GM19395 (cell line): ENCODE measurements at regions not wholly inside any gene's neighbourhood (a gene's known extent, or its start where the extent isn't known, plus 50 kb on each side); places are given as distances from the start of the nearest gene placed in this dataset.

Source experiments
- ATAC-seq: cut with Tn5 transposase; IDR thresholded peaks from one replicate; pipeline ENCODE4 v1.9.1; 2021; ENCODE audit warnings: mild to moderate bottlenecking, moderate library complexity; ENCODE audit not compliant: unreplicated experiment

GRCh38 chr3:72290859-72291638 lies 506.1 kb upstream of the PROK2 start:
- no peak for ATAC-seq

GRCh38 chr3:72289692-72290071 lies 504.7 kb upstream of the PROK2 start:
- no peak for ATAC-seq

DNA sequence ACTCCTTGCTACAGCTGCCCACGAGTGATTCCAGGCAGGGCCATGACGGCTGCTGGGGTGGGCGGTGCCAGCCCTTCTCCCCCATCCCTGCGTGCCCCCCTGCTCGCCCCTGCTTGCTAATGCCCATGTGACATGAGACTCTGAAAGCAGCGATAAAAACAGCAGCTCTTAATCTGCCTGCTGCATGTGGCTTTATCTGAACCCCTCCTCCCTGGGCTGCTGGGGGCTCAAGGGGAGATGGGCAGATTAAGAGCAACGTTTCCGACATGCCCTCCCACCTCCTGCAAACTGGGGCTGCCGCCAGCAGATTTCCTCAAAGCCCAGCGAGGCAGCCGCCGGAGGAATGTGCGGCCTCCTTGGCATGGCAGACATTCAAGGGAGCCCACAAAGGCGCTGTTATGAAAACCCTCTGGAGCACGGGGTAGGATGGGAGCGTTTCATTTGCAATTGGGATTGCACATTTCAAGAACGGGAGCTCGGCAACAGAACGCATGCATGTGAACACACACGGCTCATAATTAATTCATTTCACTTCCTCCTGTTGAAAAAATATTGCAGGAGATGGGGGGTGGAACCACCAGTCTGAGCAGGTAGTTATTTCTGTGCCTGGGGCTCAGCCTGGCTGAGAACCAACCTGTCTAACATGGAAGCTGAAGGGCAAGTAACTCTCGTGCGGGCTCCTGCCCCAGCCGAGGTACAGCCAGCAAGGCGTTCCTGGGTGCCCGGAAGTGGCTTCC lies 504.2 kb upstream of the PROK2 start:
- peak; percentile 79 for ATAC-seq

DNA sequence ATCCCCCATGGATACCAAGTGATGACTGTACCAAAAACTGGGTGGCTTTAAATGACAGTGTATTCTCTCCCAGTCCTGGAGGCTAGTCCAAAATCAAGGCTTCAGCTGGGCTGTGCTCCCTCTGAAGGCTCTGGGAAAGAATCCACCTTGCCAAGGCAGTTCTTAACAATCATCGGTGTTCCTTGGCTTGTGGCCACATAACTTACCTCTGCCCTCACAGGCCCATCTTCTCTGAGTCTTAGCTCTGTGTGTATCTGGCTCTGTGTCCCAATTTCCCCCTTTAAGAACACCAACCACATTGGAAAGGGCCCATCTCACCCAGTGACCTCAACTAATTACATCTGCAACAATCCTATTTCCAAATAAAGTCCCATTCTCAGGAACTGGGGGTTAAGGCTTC lies 503.0 kb upstream of the PROK2 start:
- no peak for ATAC-seq

- ATAC-seq: no peak
Observed at GRCh38 chr3:72285502-72285901, 500.6 kb upstream of the PROK2 start.

DNA sequence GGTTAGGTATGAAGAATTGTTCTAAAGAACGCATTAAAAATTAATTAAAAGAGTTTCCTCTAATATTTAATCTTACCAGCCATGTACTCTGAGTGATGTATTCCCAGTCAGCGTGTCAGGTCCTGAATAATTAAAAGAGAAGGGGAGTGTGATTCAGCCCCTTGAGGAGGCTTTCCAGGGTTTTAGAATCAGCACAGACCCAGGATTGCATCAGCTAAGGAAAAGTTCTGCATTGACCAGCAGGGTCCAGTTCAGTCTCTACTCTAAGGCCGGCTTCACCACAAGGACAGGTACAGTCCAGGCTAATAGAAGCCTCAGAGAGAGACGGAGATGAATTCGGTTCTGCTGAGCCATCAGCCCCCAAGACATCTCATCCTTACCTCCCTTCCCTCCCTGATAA lies 499.5 kb upstream of the PROK2 start:
- ATAC-seq: no peak

- no peak for ATAC-seq
Observed at GRCh38 chr3:72282918-72283317, 498.0 kb upstream of the PROK2 start.

- no peak for ATAC-seq
Observed at GRCh38 chr3:72281551-72281950, 496.6 kb upstream of the PROK2 start.

- ATAC-seq: no peak
Observed at GRCh38 chr3:72280876-72281275, 495.9 kb upstream of the PROK2 start.

DNA sequence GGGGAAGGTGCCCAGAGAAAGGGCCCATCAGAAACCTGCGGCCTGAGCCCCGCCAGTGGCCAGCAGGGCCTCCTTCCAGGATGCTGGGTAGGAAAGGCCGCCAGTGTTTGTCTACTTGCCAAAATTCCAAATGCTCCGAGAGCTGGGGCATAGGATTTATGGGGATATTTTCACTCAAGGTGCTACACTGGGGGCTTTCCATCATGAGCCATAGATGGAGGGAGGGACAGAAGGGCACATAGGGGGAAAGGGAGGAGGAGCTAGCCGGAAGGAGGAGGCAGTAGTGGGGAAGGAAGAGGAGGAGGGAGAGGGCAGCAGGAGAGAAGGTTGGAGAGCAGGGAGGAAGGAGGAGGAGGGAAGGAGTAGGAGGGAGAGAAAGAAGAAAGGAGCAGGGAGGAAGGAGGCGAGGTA lies 494.7 kb upstream of the PROK2 start:
- no peak for ATAC-seq

DNA sequence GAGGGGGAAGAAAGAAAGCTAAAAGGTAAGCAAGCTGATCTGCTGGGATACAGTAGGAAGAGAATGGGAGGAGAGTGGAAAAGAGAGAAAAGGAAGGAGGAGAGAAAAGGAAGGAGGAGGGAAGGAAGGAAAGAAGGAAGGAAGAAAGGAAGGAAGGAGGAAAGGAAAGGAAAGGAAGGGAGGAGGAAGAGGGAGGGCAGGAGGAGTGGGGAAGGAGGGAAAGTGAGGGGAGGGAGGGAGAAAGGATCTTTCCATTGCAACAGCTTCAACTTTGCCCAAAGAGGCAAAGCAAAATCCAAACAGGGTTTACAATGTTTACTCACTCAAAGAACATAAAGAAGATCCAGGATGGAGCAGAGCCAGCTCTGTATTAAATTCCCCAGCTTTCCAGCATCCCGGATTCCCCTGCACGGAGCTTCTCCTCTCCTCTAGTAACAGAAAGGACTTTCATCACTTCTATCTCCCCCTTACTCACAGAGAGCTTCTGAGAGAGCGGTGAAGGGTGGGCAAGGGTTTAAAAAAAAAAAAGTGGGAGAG lies 494.2 kb upstream of the PROK2 start:
- ATAC-seq: no peak

GRCh38 chr3:72278349-72279067 lies 493.6 kb upstream of the PROK2 start:
- ATAC-seq: no peak

DNA sequence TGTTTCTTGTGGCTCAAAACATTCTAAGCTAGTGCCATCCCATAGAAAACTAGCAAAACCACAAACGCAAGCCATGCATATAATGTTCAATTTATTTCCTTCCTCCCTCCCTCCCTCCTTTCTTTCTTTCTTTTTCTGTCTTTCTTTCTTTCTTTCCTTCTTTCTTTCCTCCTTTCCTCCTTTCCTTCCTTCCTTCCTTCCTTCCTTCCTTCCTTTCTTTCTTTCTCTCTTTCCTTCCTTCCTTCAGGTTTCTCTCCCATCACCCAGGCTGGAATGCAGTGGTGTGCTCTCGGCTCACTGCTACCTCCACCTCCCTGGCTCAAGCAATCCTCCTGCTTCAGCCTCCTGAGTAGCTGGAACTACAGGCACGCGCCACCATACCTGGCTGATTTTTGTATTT lies 492.8 kb upstream of the PROK2 start:
- no peak for ATAC-seq

GRCh38 chr3:72276806-72277205 lies 491.9 kb upstream of the PROK2 start:
- ATAC-seq: no peak

DNA sequence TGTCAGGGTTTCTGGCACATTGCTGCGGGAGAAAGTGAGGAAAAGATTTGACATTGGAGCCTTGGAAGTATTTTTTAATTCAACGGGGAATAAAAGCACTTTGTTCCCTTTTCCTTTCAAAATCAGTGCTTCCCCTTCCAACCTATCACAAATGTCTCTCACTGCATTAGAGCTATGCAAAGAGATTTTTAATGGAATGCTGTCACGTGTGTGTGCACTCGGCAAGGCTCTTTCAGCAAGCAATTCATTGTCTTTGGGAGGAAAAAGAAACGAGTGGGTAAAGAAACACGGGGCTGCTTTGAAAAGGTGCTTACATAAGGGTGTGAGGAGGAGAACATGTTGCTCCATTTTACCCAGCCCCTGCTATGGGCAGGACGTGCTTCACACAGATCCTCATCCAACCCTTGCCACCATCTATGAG lies 490.4 kb upstream of the PROK2 start:
- no peak for ATAC-seq

DNA sequence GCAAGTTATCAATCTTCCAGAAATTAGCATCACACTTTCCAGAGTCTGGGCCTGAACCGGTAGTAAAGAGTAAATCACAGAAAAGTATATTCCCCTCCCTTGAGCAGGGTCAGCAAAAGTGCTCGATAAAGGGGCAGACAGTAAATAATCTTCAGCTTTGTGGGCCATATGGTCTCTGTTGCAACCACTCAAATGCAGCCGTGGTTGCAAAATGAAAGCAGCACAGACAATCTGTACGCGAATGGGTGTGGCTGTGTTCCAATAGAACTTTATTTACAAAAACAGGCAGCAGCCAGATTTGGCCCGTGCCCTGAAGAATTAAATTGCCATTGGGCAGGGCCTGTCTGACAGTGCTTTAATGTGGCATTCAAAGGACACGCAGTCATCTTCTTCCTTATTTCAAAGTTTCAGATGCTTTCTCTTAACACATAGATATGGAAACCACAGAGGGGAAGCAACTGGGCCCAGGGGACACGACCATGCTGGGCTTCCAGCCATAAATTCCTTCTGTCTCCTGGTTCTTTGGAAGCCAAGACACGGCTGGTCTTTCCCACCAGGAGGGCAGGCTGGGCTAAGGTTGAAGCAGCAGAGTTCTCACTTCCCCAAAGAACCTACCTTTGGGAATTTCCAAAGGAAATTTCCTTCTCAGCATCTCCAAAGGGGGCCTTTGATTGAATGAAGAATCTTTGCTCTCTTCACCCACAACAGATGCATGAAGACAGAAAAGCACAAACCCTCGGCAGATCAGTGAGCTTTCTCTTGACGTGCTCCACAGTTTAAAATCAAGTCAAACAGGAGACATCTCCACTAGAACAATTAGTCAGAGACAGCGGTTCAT lies 489.8 kb upstream of the PROK2 start:
- peak; percentile 58 for ATAC-seq

DNA sequence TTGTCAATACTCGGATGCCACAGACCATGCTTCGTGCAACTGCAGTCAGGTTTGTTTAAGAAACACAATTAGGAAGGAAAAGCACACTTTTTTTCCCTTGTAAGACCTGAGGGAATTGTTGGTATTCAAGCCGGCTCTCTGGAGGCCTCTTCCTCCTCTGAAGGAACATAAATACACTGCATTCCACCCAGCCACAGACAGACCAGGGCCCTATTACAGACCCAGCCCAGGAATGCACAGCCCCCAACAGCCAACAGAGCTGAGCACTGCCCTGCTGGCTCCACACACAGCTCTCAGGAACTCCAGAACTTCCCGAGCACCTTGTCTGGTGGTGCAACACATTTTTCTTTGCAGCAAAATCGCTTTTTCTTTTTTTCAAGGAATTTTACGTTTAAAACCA lies 488.7 kb upstream of the PROK2 start:
- no peak for ATAC-seq

- ATAC-seq: no peak
Observed at GRCh38 chr3:72272356-72272755, 487.4 kb upstream of the PROK2 start.

DNA sequence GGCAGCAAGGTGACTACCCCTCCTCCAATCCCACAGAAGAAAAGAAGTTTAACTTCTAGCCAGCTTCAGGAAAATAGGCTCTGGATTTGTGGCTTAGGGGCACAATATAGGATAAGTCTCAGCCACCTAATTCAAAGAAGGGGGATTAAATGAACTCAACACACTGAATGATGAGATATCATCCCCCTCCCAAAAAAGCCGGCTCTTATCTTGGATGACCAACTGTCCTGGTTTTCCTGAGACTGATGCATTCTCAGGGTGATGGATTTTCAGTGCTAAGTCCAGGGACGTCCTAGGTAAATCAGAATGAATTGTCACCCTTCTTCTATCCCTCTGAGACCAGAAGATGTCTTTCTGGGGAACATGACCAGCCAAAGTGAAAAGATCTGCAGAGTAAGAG lies 487.0 kb upstream of the PROK2 start:
- ATAC-seq: no peak

- no peak for ATAC-seq
Observed at GRCh38 chr3:72271216-72271615, 486.3 kb upstream of the PROK2 start.

DNA sequence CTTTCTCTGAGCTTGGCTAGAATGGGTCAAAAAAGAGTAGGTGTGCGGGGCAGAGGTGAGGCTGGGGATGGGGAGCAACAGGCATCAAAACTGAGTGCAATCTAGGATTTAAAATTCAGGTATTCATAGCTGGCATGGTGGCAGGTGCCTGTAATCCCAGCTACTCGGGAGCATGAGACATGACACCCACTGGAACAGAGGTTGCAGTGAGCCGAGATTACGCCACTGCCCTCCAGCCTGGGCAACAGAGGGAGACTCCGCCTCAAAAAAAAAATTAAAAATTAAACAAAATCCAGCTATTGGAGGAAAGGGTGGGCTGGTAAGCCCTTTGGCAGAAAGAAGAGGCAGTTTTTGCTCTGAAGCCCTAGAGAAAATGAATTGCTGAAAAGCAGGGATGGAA lies 485.8 kb upstream of the PROK2 start:
- ATAC-seq: no peak
